Activated gamma-delta T cell treated with Interleukin-2 at 50 U/mL for 16 hours (primary cell): ENCODE measurements at regions not wholly inside any gene's neighbourhood (a gene's known extent, or its start where the extent isn't known, plus 50 kb on each side); places are given as distances from the start of the nearest gene placed in this dataset.

Source experiments
- DNase-seq: peaks from one replicate; pipeline ENCODE4 v3.0.0-alpha.2; 2020

GRCh38 chr21:38556390-38556789, 58.1 kb upstream of the ERG start:
- no peak for DNase-seq

GRCh38 chr21:38561205-38561604, 62.9 kb upstream of the ERG start:
- DNase-seq: no peak

DNA sequence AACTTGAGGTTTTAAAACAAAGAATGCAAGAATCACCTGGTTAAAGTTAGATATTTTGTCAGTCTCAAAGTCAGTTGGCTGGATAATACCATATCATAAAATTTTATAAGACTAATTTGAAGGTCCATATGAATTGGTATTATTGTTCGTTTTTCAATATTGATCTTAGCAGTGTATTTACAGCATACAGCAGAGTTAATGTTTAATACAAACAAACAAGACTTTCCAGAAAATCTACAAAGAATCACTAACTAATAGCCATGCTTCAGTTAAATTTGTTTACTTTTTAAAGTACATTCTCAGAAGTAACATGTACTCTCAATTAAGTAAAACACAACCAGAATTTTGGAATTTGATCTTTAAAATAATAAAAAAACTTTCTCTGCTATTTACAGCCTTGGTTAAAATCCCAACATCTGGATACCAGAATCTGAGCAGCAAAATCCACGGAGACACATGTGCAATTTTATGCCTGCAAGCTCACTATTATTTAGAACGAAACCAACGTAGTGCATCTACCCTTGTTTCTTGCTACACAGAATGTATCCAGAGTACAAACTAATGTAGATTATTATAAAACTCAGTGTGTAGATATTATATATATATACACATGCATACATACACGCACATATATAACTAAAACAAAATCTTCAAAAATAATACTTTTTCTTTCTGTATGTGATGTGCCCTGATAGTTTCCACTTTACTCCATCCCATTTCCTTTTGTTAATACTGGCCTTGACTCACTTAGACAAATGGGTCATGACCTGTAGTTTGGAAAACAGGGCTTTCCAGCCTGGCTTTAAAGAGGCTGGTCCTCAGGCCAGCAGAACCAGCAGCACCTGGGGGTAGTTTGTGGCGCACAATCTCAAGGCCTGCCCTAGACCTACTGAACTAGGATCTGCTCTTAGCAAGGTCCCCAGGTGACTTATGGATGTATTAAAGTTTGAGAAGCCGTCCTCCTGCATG, 63.6 kb upstream of the ERG start:
- DNase-seq: no peak

- DNase-seq: no peak
Observed at GRCh38 chr21:38567335-38567969, 69.2 kb upstream of the ERG start.

- no peak for DNase-seq
Observed at GRCh38 chr21:38567970-38568360, 69.7 kb upstream of the ERG start.

DNA sequence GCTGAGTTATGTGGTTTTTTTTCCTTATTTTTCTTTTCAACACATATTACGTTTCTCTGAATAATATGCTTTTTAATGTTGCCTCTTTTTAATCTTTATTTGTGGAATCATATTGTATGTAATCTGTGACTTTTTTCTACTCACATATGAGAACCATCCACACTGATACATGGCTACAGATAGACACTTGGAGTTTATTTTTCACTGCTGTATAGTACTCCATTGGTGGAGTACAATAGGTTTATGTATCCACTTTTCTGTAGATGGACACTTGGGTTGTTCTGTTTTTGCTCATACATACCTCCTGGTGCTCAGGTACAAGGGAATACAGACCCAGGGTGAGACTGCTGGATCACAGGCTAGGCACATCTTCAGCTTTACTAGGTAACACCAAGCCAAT, 71.5 kb upstream of the ERG start:
- DNase-seq: no peak

- DNase-seq: no peak
Observed at GRCh38 chr21:38570596-38570995, 72.3 kb upstream of the ERG start.

GRCh38 chr21:38574895-38575575, 76.8 kb upstream of the ERG start:
- no peak for DNase-seq

DNA sequence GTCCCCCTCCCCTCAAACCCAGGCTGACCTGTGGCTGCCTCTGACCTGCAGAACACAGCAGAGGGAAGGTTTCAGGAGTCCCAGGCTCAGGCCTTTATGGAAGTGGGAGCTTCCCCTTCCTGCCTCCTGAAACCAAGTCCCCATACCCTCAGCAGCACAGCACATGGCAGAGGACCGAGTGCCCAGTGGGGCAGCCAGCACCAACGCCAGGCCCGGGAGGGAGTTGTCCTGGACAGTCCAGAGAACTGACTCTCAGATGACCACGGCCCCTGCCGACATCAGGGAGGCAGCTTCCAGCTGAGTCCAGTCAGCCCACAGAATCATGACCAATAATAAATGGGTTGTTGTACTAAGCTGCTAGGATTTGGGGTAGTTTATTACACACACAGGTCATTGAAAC, 79.6 kb upstream of the ERG start:
- DNase-seq: no peak

- no peak for DNase-seq
Observed at GRCh38 chr21:38590449-38591217, 92.4 kb upstream of the ERG start.

- DNase-seq: no peak
Observed at GRCh38 chr21:38591218-38591537, 92.9 kb upstream of the ERG start.

- DNase-seq: no peak
Observed at GRCh38 chr21:38596264-38597042, 98.2 kb upstream of the ERG start.

DNA sequence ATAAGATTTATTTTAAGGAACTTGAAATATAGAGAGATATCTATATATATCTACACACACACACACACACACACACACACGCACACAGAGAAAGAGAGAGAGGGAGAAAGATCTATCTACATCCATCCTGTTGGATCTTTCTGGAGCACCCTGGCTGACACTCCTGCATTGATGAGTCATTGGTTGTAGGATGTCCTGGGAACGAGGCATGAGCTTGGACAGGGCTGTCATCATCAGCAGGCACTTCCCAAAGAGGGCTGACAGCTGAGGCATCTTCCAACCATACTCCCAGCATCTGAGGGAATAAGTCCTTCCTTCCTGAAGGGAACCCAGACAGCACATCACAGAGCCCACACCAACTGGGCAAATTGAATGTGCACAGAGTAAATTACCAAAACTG, 99.1 kb upstream of the ERG start:
- no peak for DNase-seq

DNA sequence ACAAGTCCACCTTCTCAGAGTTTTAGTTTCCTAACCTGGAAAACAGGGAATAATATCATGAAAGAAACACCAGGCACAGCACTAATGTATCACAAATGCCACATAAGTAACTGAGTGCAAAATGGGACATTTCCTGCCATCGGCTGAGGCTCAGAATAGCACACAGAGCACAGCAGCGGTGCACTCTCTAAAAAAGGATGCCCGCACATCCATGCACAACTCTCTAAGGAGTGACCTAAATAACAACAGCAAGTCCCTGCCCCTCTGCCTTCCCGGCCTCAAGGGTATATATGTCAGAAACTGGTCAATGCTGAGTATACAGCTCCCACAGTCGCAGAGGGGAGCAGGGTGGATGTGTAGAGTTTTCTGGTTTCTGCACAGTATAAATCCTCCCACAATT, 100.1 kb upstream of the ERG start:
- DNase-seq: no peak

GRCh38 chr21:38599381-38599975, 101.2 kb upstream of the ERG start:
- DNase-seq: no peak

DNA sequence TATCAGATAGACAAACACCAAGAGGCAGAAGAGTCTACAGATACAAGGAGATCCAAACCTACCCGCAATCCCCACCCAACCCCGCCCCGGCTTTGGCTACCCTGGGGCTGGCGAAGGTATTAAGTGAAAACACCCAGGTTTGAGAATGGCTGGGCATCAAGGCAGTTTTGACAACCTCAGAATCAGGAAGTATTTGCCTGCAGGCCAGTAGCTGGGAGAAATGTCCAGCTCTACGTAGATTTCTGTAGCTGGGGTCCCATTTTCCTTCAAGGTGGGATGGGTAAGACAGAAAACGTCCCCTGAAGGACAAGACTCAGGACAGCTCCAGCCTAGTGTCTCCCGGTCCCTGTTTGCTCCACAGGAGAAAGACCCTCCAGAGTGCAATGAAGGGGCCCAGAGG, 101.8 kb upstream of the ERG start:
- no peak for DNase-seq

- DNase-seq: no peak
Observed at GRCh38 chr21:38605236-38605635, 107.0 kb upstream of the ERG start.

DNA sequence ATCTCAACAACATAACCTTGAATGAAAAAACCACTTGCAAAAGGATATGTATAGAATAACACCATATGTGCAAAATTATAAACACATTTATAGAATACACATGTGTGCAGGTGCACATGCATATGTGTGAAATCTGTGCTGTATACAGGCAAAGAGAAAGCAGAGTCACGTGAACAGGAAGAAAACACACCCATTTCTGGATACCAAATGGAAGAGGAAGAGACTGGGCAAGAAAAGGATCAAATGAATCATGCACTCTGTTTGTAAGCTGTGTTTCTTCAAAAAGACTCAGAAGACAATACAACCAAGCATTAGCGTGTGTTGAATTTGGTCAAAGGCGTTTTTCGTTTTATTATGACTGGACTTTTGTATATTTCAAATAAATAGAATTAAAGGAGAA, 111.3 kb upstream of the ERG start:
- no peak for DNase-seq

GRCh38 chr21:38610623-38611251, 112.5 kb upstream of the ERG start:
- no peak for DNase-seq

DNA sequence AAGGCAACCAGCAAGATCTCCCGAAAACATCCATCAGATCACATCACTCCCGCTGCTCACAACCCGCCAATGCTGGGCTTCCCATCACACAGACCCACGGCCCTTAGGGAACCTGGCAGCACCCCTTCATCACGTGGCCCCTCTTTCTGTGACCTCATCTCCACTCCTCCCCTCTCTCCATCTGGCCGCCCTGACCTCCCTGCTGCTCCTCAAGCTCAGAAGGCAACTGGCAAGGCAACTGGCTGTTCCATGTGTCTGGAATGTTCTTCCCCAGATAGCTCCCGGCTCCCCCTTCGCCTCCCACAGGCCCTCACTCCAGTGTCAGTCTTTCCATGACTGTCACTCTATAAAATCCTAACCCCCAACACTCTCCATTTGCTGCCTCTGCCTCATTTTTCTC, 113.0 kb upstream of the ERG start:
- no peak for DNase-seq

DNA sequence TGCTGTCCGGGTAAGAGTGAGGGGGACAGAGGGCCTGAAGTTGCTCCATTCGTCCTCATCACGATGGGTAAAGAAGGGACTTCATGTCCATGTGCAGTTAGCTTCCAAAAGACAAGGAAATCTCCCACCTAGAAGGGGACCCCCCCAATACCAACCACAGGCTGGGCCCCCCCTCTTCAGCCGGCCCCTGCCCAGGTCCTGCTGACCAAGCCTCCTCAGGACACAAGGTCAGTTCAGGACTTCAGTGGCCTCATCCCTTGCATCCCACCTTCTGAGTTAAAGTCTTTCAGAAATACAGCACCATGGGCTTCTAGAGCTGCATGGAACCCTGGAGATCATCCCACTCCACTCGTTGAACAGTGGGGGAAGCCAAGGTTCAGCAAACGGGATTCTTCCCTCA, 115.4 kb upstream of the ERG start:
- DNase-seq: no peak

DNA sequence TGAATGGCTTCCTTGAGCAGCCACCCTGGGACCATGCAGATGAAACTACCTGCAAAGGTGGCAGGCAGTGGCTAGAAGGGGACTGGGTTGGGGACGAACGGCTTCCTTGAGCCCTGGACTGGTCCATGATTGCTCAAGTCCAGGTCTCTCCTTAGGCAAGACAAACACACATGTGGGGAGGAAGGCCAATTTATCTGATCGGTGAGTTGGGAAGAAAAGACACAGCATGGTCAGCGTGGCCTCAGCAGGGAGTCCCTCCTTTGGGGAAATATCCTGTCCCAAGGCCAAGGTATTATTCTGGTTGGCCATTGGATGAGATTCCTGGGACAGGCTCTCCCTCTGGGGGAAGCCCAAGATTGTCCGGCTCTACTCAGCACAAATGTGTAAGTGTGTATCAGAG, 116.3 kb upstream of the ERG start:
- DNase-seq: no peak
